ENCODE measurements at regions not wholly inside any gene's neighbourhood (a gene's known extent, or its start where the extent isn't known, plus 50 kb on each side); places are given as distances from the start of the nearest gene placed in this dataset.

DNA sequence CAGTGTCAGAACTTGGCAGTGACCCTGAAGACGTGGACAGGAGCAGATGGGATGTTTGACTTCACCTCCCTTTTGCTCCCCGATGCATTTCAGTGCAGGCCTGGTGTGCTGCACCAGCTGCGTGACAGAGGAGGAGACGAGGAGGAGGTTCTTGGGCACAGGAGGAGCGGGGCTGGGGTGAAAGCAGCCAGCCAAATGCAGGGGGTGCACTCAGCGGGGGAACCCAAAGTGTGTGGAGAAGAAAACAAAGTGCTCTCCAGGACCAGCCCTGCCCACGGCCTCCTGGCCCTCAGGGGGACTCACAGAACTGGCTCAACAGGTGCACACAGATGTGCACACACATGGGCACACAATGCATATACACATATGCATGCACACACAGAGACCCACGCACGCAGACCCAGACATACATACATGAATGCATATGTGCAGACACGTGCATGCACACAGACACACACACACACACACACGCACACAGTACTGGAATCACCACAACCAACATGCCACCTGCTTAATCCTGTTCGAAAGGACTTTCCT, 91.7 kb upstream of the SFSWAP start:
- TF ChIP-seq, protein P1, sequence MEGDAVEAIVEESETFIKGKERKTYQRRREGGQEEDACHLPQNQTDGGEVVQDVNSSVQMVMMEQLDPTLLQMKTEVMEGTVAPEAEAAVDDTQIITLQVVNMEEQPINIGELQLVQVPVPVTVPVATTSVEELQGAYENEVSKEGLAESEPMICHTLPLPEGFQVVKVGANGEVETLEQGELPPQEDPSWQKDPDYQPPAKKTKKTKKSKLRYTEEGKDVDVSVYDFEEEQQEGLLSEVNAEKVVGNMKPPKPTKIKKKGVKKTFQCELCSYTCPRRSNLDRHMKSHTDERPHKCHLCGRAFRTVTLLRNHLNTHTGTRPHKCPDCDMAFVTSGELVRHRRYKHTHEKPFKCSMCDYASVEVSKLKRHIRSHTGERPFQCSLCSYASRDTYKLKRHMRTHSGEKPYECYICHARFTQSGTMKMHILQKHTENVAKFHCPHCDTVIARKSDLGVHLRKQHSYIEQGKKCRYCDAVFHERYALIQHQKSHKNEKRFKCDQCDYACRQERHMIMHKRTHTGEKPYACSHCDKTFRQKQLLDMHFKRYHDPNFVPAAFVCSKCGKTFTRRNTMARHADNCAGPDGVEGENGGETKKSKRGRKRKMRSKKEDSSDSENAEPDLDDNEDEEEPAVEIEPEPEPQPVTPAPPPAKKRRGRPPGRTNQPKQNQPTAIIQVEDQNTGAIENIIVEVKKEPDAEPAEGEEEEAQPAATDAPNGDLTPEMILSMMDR (IDR thresholded peaks at IDR 0.05) = no peak
- no peak for TF ChIP-seq POLR2A (IDR thresholded peaks at IDR 0.05)

Measured in lower leg skin (tissue), 3 donors.